ENCODE measurements at regions not wholly inside any gene's neighbourhood (a gene's known extent, or its start where the extent isn't known, plus 50 kb on each side); places are given as distances from the start of the nearest gene placed in this dataset.

GRCh38 chr3:22265403-22265802 is 514.4 kb upstream of the ZNF385D start:
- Mint-ChIP-seq H3K27me3 (ENCODE audit: unreplicated experiment) (no peaks in the 10 kb centered on the region), H3K9me3 (ENCODE audit: unreplicated experiment) (no peaks in the 10 kb centered on the region), H3K4me3 (ENCODE audit: unreplicated experiment) (no peak overlapping the region), H3K4me1 (ENCODE audit: unreplicated experiment) (peaks cover 6% of the 10 kb centered on the region), H3K36me3 (ENCODE audit: unreplicated experiment) (no peaks in the 10 kb centered on the region), H3K27ac (ENCODE audit: unreplicated experiment) (no peak overlapping the region)
- DNase-seq (ENCODE audit: extremely low spot score, unreplicated experiment): no peak
- TF ChIP-seq CTCF (IDR thresholded peaks at IDR 0.05): no peak

GRCh38 chr3:22269831-22270230 is 518.8 kb upstream of the ZNF385D start:
- no peak for DNase-seq (ENCODE audit: extremely low spot score, unreplicated experiment)
- H3K27me3 Mint-ChIP-seq (ENCODE audit: unreplicated experiment): peaks cover 2% of the 10 kb centered on the region
- H3K27ac Mint-ChIP-seq (ENCODE audit: unreplicated experiment): no peak overlapping the region
- no peaks in the 10 kb centered on the region for H3K9me3 Mint-ChIP-seq (ENCODE audit: unreplicated experiment)
- no peaks in the 10 kb centered on the region for H3K36me3 Mint-ChIP-seq (ENCODE audit: unreplicated experiment)
- no peak overlapping the region for H3K4me3 Mint-ChIP-seq (ENCODE audit: unreplicated experiment)
- H3K4me1 Mint-ChIP-seq (ENCODE audit: unreplicated experiment): peaks cover 5% of the 10 kb centered on the region
- TF ChIP-seq CTCF (IDR thresholded peaks at IDR 0.05): no peak

GRCh38 chr3:22276351-22276750 is 525.3 kb upstream of the ZNF385D start:
- no peak overlapping the region for H3K27ac Mint-ChIP-seq (ENCODE audit: unreplicated experiment)
- H3K4me3 Mint-ChIP-seq (ENCODE audit: unreplicated experiment): no peak overlapping the region
- H3K27me3 Mint-ChIP-seq (ENCODE audit: unreplicated experiment): no peaks in the 10 kb centered on the region
- H3K4me1 Mint-ChIP-seq (ENCODE audit: unreplicated experiment): no peaks in the 10 kb centered on the region
- no peaks in the 10 kb centered on the region for H3K36me3 Mint-ChIP-seq (ENCODE audit: unreplicated experiment)
- no peaks in the 10 kb centered on the region for H3K9me3 Mint-ChIP-seq (ENCODE audit: unreplicated experiment)
- DNase-seq (ENCODE audit: extremely low spot score, unreplicated experiment): no peak
- TF ChIP-seq CTCF (IDR thresholded peaks at IDR 0.05): no peak

- H3K36me3 Mint-ChIP-seq (ENCODE audit: unreplicated experiment): no peaks in the 10 kb centered on the region
- no peaks in the 10 kb centered on the region for H3K27me3 Mint-ChIP-seq (ENCODE audit: unreplicated experiment)
- peak overlapping the region; percentile 78 for H3K27ac Mint-ChIP-seq (ENCODE audit: unreplicated experiment)
- H3K9me3 Mint-ChIP-seq (ENCODE audit: unreplicated experiment): no peaks in the 10 kb centered on the region
- H3K4me1 Mint-ChIP-seq (ENCODE audit: unreplicated experiment): peaks cover 20% of the 10 kb centered on the region
- no peak for TF ChIP-seq CTCF (IDR thresholded peaks at IDR 0.05)
- H3K4me3 Mint-ChIP-seq (ENCODE audit: unreplicated experiment): no peak overlapping the region
- DNase-seq (ENCODE audit: extremely low spot score, unreplicated experiment): no peak
Observed at GRCh38 chr3:22284559-22284958, 533.5 kb upstream of the ZNF385D start.

- no peak for DNase-seq (ENCODE audit: extremely low spot score, unreplicated experiment)
- Mint-ChIP-seq H3K4me3 (ENCODE audit: unreplicated experiment) (no peak overlapping the region), H3K27me3 (ENCODE audit: unreplicated experiment) (no peaks in the 10 kb centered on the region), H3K27ac (ENCODE audit: unreplicated experiment) (no peak overlapping the region), H3K9me3 (ENCODE audit: unreplicated experiment) (no peaks in the 10 kb centered on the region), H3K4me1 (ENCODE audit: unreplicated experiment) (peaks cover 18% of the 10 kb centered on the region), H3K36me3 (ENCODE audit: unreplicated experiment) (no peaks in the 10 kb centered on the region)
- no peak for TF ChIP-seq CTCF (IDR thresholded peaks at IDR 0.05)
Observed at GRCh38 chr3:22288756-22289155, 537.7 kb upstream of the ZNF385D start.
